ENCODE measurements at regions not wholly inside any gene's neighbourhood (a gene's known extent, or its start where the extent isn't known, plus 50 kb on each side); places are given as distances from the start of the nearest gene placed in this dataset.
"Not testable (repeated sequence)": the region's sequence is repeated elsewhere in the genome, so short reads cannot be mapped to it uniquely, and the experiment has no call there.

DNA sequence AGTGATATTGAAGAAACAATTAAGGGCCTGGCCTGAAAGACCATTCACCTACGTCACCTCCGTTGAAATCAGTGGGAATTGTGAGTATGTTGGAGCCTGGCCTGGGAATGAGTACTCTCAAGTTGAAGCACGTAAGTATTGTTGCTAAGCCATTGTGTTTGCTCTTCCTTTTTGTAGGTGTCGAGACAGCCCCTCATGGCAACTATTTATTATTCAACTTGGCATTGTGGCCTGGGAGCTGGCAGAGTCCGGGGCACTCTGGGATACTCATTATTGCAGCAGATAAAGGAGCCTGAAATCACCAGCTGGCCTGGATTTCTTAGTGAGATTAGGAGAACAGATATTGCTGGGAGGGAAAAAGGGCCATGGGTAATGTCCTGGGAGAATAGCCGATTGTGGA lies 147.4 kb downstream of the C12orf75 start:
- no peak overlapping the region for H3K27ac Mint-ChIP-seq
- ATAC-seq (ENCODE audit: low read depth in 2 of 2), result no peak

DNA sequence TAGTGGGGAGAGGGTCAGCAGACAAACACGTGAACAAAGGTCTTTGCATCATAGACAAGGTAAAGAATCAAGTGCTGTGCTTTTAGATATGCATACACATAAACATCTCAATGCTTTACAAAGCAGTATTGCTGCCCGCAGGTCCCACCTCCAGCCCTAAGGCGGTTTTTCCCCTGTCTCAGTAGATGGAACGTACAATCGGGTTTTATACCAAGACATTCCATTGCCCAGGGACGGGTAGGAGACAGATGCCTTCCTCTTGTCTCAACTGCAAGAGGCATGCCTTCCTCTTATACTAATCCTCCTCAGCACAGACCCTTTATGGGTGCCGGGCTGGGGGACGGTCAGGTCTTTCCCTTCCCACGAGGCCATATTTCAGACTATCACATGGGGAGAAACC lies 148.3 kb downstream of the C12orf75 start:
- not testable (repeated sequence) for H3K36me3 Mint-ChIP-seq, H3K27ac Mint-ChIP-seq
- peaks cover 11 to 33% (median 21%) of the 10 kb centered on the region in 3 donors for H3K27me3 Mint-ChIP-seq

More for the DNA sequence above, 147.4 kb downstream of the C12orf75 start:
- Mint-ChIP-seq H3K9me3 (peaks cover 0 to 10% (median 2%) of the 10 kb centered on the region in 7 donors), H3K27me3 (peaks cover 11 to 24% (median 22%) of the 10 kb centered on the region in 3 donors), H3K4me1 (no peaks in the 10 kb centered on the region), H3K36me3 (no peaks in the 10 kb centered on the region), H3K4me3 (no peak overlapping the region)
- no peak for DNase-seq

DNA sequence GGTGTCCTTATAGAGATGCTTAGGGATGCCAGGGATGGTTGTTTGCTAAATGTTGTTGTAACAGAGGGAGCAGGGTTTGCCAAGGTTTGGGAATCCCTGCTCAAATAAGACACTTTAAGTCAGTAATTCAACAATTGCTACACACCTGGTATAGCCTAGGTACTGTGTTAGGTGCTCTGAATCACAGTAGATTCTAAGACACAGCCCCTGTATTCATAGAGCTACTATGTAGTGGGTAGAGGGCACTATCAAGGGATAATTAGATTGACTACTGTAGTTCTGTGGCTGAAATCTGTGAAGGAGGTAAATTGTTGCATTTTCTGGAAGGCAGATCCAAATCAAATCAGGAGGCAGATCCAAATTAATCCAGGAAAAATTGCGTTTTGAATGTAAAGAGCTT lies 149.2 kb downstream of the C12orf75 start:
- no peak for DNase-seq
- H3K36me3 Mint-ChIP-seq, result no peaks in the 10 kb centered on the region
- H3K9me3 Mint-ChIP-seq, result peaks cover 0 to 8% (median 2%) of the 10 kb centered on the region in 7 donors
- H3K4me1 Mint-ChIP-seq, result no peaks in the 10 kb centered on the region
- H3K27me3 Mint-ChIP-seq, result peaks cover 11 to 25% (median 12%) of the 10 kb centered on the region in 3 donors
- H3K27ac Mint-ChIP-seq, result no peak overlapping the region
- ATAC-seq (ENCODE audit: low read depth in 2 of 2), result no peak
- no peak overlapping the region for H3K4me3 Mint-ChIP-seq

More for the DNA sequence above, 148.3 kb downstream of the C12orf75 start:
- not testable (repeated sequence) for ATAC-seq (ENCODE audit: low read depth in 2 of 2); H3K9me3 Mint-ChIP-seq; H3K4me1 Mint-ChIP-seq; DNase-seq; H3K4me3 Mint-ChIP-seq

DNA sequence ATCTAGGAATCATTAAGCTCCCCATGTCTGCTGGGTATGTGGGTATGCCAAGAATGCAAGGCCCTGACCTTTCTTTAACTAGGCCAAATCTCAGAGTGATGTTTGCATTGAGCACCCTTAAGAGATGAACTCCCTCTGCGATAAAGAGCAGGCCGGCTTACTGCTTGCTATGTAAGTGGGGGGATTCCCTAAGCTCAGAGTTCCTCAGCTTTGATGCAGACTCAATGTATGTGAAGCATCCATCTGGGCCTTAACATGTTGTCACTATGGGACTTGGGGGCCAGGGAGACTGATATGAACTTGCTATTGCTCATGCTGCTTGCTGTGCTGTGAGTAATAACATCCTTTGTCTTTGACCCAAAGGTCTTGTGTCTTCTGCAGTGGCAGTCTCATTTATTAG lies 149.7 kb downstream of the C12orf75 start:
- Mint-ChIP-seq H3K36me3 (no peaks in the 10 kb centered on the region), H3K4me1 (no peaks in the 10 kb centered on the region), H3K27me3 (peaks cover 11 to 24% (median 11%) of the 10 kb centered on the region in 3 donors), H3K4me3 (no peak overlapping the region), H3K27ac (no peak overlapping the region), H3K9me3 (peaks cover 0 to 8% (median 2%) of the 10 kb centered on the region in 7 donors)
- ATAC-seq (ENCODE audit: low read depth in 2 of 2) (no peak), DNase-seq (no peak)

DNA sequence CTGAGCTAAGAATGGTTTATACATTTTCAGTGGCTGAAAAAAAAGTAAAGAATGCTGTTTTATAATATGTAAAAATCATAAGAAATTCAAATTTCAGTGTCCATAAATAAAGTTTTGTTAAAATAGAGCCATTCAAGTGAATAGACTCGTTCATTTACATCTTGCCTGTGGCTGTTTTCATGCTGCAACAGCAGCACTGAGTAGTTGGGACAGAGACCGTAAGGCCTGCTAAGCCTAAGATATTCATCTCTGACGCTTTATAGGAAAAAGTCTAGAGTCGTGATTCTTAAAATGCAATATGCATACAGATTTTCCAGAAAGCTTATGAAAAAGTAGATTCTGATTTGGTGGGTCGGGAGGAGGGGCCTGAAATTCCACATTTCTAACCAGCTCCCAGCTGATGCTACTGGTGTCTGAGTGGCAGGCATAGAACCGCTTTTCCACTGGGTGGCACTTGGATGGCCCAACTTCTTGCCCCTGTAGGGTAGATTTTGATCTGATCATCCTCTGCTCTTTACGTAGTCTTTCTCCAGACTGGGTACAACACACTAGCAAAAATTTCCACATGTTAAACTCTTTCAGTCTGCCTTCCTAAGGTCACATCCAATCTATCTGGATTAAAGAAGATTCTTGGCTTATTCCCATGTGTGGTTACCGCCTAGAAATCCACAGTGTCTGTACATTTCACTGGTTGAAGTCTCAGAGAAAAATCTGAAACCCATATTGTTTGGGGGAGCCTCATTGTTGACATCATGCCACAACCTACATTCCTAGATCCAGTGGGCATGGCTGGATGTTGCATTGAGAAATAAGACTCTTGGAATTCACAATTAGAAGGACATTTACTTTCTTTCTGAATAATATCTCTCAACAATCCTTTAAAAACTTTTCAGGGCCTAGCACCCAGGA lies 151.2 kb downstream of the C12orf75 start:
- Mint-ChIP-seq H3K27ac (no peak overlapping the region), H3K4me3 (no peak overlapping the region), H3K36me3 (no peaks in the 10 kb centered on the region), H3K27me3 (peaks cover 3 to 16% (median 6%) of the 10 kb centered on the region in 3 donors), H3K9me3 (peaks cover 0 to 1% (median 0%) of the 10 kb centered on the region in 7 donors), H3K4me1 (no peaks in the 10 kb centered on the region)
- DNase-seq (no peak), ATAC-seq (ENCODE audit: low read depth in 2 of 2) (no peak)

DNA sequence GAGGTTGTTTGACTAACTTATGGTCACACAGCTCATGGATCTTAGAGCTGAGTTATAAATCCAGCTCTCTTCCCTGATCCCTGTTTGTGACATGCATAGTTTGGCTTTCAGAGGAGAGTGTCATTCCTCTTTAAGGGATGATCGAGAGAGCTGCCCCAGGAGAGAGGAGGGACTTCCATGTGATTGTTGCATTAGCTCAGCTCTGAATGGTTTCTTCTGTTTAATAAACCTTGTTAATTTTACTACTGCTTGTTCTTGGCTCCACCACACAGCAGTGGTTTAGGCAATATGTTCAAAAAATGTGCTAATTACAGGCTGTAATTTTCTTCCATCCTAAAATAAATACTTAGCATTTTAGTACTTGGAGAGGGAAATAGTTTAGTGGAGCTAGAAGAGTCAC lies 152.5 kb downstream of the C12orf75 start:
- no peak for ATAC-seq (ENCODE audit: low read depth in 2 of 2)
- no peak overlapping the region for H3K4me3 Mint-ChIP-seq
- H3K27me3 Mint-ChIP-seq, result peaks cover 0 to 16% (median 6%) of the 10 kb centered on the region in 3 donors
- H3K9me3 Mint-ChIP-seq, result no peaks in the 10 kb centered on the region
- no peaks in the 10 kb centered on the region for H3K4me1 Mint-ChIP-seq
- no peaks in the 10 kb centered on the region for H3K36me3 Mint-ChIP-seq
- H3K27ac Mint-ChIP-seq, result no peak overlapping the region
- no peak for DNase-seq

DNA sequence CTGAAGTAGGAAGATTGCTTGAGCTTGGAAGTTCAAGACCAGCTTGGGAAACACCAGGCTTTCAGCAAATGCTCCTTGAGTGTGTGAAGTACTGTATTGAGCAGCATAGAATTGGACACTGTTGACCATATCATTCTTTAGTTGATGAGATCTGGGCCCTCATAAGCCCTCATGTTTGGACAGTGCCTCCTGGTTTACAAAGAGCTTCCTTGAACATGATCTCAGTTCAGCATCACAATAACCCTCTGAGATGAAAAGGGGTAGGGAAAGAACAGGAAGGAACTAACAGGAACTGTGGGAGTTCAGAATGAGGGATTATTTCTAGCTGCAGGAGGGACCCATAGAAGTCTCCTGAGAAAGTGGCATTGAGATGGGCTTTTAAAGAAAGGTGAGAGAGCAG lies 153.2 kb downstream of the C12orf75 start:
- ATAC-seq (ENCODE audit: low read depth in 2 of 2) (no peak), DNase-seq (no peak)
- no peaks in the 10 kb centered on the region for H3K9me3 Mint-ChIP-seq
- peaks cover 0 to 11% (median 0%) of the 10 kb centered on the region in 3 donors for H3K27me3 Mint-ChIP-seq
- H3K4me3 Mint-ChIP-seq, result no peak overlapping the region
- no peaks in the 10 kb centered on the region for H3K36me3 Mint-ChIP-seq
- H3K27ac Mint-ChIP-seq, result no peak overlapping the region
- H3K4me1 Mint-ChIP-seq, result no peaks in the 10 kb centered on the region

DNA sequence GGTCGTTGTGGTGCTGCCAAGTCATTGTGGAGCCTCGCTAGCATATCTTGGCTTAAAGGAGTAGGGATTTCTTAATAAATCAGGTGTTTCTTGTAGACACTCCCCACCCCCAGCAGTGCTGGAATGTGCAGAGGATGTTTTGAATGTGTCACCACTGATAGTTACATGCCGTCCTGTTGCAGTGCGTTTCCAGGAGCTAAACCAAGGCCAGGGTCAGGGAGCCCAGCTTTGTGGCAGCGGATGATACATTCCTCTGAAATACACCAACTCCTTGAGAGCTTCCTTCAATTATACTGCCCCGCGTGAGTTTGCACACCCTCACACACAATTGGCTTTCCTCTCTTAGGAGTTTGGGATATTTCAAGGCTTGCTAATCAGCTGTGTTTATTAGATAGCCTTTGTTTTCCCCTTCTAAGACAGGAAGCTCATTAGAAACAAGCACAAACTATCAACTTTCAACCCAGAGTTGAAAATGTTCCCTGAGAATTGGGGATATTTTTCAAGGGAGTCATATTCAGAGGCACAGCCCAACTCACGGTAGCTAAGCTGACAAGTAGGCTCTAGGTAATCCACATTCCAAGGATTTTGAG lies 154.9 kb downstream of the C12orf75 start:
- no peak overlapping the region for H3K4me3 Mint-ChIP-seq
- ATAC-seq (ENCODE audit: low read depth in 2 of 2) (no peak), DNase-seq (no peak)
- H3K36me3 Mint-ChIP-seq, result no peaks in the 10 kb centered on the region
- H3K27ac Mint-ChIP-seq, result no peak overlapping the region
- peaks cover 0 to 11% (median 0%) of the 10 kb centered on the region in 3 donors for H3K27me3 Mint-ChIP-seq
- no peaks in the 10 kb centered on the region for H3K9me3 Mint-ChIP-seq
- no peaks in the 10 kb centered on the region for H3K4me1 Mint-ChIP-seq

DNA sequence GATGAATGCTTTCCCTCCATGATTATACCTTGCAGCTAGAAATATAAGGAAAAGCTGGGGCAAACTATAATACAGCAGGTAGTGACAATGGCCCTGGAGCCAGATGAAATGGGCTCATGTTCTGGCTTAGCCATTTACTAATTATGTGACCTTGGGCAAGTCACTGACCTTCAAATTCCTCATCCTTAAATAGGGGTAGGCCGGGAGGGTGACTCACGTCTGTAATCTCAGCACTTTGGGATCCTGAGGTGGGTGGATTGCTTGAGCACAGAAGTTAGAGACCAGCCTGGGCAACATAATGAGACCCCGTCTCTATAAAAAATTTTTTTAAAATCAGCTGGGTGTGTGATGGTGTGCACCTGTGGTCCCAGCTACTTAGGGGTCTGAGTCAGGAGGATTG lies 155.4 kb downstream of the C12orf75 start:
- ATAC-seq (ENCODE audit: low read depth in 2 of 2), result no peak
- no peaks in the 10 kb centered on the region for H3K4me1 Mint-ChIP-seq
- DNase-seq, result no peak
- no peak overlapping the region for H3K27ac Mint-ChIP-seq
- H3K36me3 Mint-ChIP-seq, result no peaks in the 10 kb centered on the region
- H3K9me3 Mint-ChIP-seq, result no peaks in the 10 kb centered on the region
- H3K4me3 Mint-ChIP-seq, result no peak overlapping the region
- H3K27me3 Mint-ChIP-seq, result peaks cover 0 to 11% (median 0%) of the 10 kb centered on the region in 3 donors

DNA sequence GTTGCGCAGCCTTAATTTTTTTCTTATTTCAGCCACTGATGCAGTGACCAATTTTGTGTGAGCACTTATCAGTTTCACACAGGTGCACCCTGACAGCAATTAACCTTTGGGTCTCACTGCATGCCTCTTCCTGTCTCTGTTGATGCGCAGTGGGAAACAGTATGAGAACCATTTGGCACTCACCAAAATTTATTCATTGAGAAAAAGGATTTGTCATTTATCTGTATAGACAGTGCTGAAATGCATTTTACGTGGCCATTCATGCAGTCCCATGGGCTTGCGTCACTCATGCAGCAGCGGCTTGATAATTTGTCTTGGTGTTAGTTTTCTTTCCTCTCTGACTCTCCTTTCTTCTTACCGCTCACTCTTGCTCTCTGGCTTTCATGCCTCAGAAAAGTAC lies 157.5 kb downstream of the C12orf75 start:
- no peak for ATAC-seq (ENCODE audit: low read depth in 2 of 2)
- Mint-ChIP-seq H3K9me3 (no peaks in the 10 kb centered on the region), H3K4me1 (no peaks in the 10 kb centered on the region), H3K4me3 (no peak overlapping the region), H3K27me3 (peaks cover 0 to 8% (median 4%) of the 10 kb centered on the region in 3 donors), H3K27ac (peak overlapping the region in 1 of 6 donors; percentile 27), H3K36me3 (no peaks in the 10 kb centered on the region)
- no peak for DNase-seq

DNA sequence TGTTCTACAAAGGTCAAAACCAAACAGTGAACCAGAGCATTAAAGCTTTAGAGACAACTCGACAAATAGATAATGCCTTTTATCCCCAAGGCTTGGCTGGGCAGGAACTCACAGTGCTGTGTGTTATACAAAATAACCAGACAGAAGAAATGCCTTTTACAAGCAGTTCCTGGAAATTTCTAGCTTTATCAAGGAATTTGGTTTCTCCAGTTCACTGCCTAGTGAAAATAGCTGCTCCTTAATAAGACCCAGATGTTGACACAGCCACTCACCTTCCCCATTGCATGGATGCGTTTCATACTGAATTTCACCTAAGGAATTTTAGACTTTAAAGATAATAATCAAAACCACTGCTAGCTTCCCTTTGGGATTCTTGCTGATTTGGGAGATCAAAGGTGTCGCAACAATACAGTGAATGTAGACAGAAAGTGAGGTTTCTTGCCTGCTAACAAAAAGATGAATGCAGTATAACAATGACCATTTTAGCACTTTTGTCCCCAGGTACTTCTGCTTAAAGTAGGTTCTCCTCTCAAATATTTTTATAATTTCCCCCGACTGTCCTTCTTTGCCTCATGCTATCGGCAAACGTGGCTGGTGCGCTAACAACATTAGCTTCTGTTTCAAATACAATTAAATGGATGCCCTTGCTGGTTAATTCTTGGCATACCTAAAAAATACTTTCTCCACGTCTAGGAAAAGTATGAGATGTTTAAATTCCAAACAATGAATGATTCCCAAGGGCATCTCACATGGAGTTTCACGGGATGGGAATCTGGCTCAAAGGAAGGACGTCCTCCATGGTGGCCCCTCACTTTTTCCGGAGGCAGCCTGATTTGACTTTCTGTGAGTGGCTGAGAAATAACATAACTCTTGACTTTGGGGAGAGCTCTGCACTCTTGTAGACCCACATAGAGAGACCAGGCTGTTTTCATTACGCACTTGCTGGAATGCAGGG lies 162.4 kb downstream of the C12orf75 start:
- Mint-ChIP-seq H3K4me3 (no peak overlapping the region), H3K27me3 (peaks cover 5 to 15% (median 11%) of the 10 kb centered on the region in 3 donors), H3K9me3 (peaks cover 2 to 16% (median 7%) of the 10 kb centered on the region in 7 donors), H3K4me1 (no peaks in the 10 kb centered on the region), H3K36me3 (peaks cover 4 to 8% of the 10 kb centered on the region in 2 donors), H3K27ac (no peak overlapping the region)
- DNase-seq, result no peak
- no peak for ATAC-seq (ENCODE audit: low read depth in 2 of 2)

DNA sequence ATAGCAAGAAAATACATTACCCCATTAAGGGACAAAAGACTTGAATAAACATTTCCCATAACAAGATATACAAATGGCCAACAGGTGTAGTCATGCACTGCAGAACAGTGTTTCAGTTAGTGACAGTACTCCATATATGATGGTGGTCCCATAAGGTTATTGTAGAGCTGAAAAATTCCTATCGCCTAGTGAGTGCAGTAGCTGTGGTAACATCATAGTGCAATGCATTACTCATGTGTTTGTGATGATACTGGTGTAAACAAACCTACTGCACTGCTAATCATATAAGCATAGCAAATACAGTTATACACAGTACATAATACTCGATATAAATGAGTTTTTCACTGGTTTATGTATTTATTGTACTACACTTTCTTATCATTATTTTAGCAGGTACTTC lies 168.7 kb downstream of the C12orf75 start:
- DNase-seq (no peak), ATAC-seq (ENCODE audit: low read depth in 2 of 2) (no peak)
- peaks cover 4 to 8% of the 10 kb centered on the region in 2 donors for H3K36me3 Mint-ChIP-seq
- H3K4me1 Mint-ChIP-seq, result peaks cover 0 to 5% (median 0%) of the 10 kb centered on the region in 3 donors
- H3K4me3 Mint-ChIP-seq, result no peak overlapping the region
- H3K9me3 Mint-ChIP-seq, result peaks cover 2 to 32% (median 6%) of the 10 kb centered on the region in 7 donors
- H3K27ac Mint-ChIP-seq, result no peak overlapping the region
- peaks cover 21 to 31% (median 28%) of the 10 kb centered on the region in 3 donors for H3K27me3 Mint-ChIP-seq

DNA sequence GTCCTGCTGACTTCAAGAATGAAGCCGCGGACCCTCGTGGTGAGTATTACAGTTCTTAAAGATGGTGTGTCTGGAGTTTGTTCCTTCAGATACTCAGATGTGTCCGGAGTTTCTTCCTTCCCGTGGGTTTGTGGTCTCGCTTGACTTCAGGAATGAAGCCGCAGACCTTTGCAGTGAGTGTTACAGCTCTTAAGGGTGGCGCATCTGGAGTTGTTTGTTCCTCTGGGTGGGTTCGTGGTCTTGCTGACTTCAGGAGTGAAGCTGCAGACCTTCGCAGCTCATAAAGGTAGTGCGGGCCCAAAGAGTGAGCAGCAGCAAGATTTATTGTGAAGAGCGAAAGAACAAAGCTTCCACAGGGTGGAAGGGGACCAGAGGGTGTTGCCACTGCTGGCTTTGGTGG lies 170.2 kb downstream of the C12orf75 start:
- Mint-ChIP-seq H3K9me3 (peaks cover 0 to 32% (median 6%) of the 10 kb centered on the region in 7 donors), H3K27me3 (peaks cover 17 to 35% (median 28%) of the 10 kb centered on the region in 3 donors), H3K4me3 (peak overlapping the region in 1 of 8 donors; percentile 41)
- DNase-seq; ATAC-seq (ENCODE audit: low read depth in 2 of 2); H3K27ac Mint-ChIP-seq; H3K36me3 Mint-ChIP-seq; H3K4me1 Mint-ChIP-seq: not testable (repeated sequence)
